SIG-M5 treated with dmso at 0.1 percent for 504 hours (cell line): ENCODE measurements at regions not wholly inside any gene's neighbourhood (a gene's known extent, or its start where the extent isn't known, plus 50 kb on each side); places are given as distances from the start of the nearest gene placed in this dataset.
A peak's percentile ranks its signal among the peaks of the same experiment; 100 is the strongest.
"Not testable (repeated sequence)": the region's sequence is repeated elsewhere in the genome, so short reads cannot be mapped to it uniquely, and the experiment has no call there.

Source experiments
- DNase-seq: peaks from one replicate; lab custom pipeline; 2025; ENCODE audit not compliant: unreplicated experiment; lab: John Stamatoyannopoulos, UW

- DNase-seq, result no peak
These were observed 608.9 kb upstream of the LCORL start for GRCh38 chr4:18630218-18631110.

DNA sequence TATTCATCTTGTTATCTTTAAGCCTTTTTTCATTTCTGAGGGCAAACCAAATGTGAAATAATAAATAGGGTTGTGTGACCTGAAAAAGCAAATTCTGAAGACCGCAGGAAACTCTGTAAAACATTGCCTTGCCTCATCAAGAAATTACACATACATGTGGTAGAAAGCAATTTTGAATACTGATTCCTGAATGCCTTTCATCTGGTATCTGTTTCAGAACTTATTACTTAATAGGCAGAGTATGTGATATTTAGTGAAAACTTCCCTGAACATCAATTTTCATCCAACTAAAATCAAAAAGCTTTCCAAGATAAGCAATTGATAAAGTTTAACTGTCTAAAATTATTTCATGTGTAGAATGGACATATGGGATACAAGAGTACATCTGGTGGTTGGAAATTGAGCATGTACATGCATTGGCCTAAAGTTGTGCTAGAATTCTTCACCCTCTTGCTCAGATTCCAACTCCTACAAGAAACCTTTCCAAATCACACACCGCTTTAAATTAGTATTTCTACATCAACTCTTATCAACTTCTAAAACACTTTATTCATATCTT is 606.0 kb upstream of the LCORL start:
- DNase-seq, result no peak

DNA sequence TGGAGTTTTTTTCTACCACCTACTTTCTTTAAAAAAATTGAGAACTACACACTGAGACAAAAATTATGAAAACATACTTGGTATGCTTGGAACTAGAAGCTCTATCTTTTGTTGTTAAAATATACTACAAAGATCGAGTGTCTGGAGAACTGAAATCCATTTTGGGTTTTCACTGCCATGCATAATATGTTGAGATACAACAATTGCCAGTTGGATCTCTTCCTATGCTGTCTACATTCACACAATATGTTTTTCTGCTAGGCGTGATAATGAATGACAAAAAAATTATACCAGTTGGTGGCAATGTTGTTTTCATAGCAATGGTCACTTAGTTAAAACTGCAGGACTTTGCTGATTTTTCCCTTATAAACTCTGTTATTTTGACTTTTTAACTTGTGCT is 605.4 kb upstream of the LCORL start:
- DNase-seq, result no peak

DNA sequence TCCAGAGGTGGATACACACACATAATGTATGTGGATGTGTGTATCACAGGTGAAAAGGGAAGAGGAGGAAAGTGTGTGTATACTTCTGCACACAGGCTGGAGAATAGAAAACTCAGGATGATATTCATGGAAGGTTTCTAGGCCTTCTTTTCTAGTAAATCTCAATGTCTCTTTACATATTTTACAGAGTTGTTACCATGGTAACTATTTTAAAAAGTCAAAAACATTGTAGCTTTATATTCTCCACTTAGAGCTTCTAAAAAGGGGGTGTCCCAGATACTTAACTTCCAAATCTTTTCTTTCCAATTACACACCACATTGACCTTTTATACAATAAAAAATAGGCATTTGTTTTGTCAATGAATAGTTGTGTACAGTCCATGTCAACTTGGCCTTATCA is 604.8 kb upstream of the LCORL start:
- DNase-seq, result no peak

DNA sequence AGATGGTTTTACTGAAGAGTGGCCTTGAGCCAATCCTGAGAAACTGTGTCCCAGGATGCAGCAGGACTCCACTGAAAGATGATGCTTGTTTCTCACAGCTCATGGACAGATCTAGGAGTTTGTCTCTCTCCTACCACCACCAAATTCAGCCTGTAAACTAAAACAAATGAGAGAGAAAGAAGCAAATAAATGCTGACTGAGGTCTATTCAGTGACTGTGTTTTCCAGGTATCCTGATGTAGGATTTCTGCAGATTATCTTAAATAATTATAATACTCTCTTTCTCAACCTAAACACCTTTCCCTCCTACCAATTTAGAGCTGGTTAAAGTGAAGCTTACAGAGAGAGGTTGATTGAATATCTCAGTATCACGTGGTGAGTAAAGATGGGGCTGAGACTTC is 599.6 kb upstream of the LCORL start:
- DNase-seq, result no peak

- DNase-seq, result no peak
These were observed 595.2 kb upstream of the LCORL start for GRCh38 chr4:18616720-18617119.

- DNase-seq, result no peak
These were observed 589.5 kb upstream of the LCORL start for GRCh38 chr4:18611026-18611425.

- DNase-seq, result no peak
These were observed 587.5 kb upstream of the LCORL start for GRCh38 chr4:18608908-18609533.

DNA sequence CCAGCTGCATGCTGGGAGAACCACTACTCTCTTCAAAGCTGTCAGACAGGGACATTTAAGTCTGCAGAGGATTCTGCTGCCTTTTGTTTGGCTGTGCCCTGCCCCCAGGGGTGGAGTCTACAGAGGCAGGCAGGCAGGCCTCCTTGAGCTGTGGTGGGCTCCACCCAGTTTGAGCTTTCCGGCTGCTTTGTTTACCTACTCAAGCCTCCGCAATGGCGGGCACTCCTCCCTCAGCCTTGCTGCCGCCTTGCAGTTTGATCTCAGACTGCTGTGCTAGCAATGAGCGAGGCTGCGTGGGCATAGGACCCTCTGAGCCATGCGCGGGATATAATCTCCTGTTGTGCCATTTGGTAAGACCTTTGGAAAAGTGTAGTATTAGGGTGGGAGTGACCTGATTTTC is 581.1 kb upstream of the LCORL start:
- DNase-seq, result not testable (repeated sequence)

DNA sequence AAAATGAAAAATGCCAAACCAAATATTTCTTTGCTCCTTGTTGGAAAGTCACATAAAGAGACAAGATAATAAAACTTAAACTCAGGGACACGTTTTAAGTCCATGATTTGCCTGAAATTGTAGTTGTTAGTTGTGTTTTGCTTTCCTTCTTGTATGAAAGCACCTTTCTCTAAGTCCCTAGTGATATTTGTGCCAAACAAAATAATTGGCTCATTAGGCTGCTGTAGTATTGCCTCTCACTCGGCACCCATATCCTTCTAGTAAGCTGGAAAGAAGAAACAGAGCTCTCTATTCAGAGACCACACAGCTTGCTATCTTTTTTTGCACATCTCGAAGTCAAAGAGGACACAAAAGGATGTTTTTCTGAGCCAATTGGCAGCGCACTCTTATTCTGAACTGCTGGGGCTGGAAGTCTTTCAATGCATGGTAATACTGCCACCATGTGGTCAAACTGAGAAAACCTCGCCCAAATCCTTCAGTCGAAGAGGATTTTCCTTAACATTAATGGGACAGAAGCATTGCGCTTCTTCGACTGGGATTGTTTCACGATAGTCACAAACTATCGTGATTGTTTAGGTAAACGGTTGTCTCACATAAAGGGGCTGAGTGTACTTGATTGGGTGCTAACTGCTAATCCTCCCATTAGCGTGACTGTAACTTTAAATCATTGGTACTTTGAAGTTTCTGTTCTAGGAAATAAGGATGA is 571.9 kb upstream of the LCORL start:
- DNase-seq, result peak; percentile 46

DNA sequence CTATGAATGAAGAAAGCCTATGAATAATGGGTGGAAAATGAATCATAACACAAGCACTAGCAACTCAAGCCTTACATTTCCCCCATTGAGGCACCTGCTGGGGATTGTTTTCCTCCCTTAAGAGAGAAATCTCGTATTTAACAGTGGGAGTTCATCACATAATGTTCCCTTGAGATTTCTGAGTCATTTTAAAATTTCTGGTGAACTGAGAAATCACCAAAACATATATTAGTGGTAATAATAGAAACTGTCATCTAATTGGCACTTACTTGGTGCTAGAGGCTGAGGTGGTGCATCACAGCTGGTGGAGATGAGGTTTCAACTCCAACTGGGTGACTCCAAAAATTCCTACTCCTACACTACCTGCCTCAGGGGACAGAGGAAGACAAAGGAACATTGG is 561.3 kb upstream of the LCORL start:
- no peak for DNase-seq

DNA sequence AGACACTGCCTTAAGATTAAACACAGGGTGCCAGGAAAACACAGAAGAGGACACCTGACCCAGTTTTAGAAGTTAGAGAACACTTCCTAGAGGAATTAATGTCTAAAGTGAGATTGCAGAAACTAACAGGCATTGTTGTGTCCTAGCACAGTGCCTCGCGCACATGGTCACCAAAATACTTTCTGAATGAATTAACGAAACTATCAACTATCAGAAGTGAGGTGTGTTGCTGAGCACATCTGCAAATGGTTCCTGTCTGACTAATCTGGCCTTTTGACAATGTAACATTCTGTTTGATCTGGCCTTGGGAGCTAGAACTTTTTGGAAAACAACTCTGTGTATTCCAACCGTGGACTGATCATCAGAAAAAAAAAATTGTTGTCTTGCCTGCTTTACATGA is 556.8 kb upstream of the LCORL start:
- no peak for DNase-seq

GRCh38 chr4:18572481-18572880 is 550.9 kb upstream of the LCORL start:
- DNase-seq, result no peak

DNA sequence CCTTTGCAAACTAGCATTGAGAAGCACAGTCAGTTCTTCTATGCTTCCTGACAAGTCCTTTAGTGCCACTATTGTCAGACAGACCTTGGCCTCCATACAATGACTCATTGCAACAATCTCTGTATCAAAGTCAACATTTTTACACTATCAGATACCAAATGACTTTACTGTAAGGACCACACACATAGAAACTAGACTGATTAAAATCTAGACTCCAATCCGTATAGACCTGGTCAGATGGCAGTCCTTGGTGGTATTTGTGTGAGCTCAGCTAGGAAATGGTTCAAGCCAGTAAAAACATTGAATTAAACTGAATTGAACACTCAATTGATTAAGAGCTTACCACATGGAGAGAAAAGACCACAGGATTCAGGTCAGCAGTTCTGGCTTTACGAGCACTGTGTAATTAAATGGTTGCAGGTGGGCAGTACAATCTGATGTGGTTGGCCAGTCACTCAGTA is 549.8 kb upstream of the LCORL start:
- no peak for DNase-seq

- no peak for DNase-seq
These were observed 548.8 kb upstream of the LCORL start for GRCh38 chr4:18570370-18570769.

GRCh38 chr4:18568600-18568999 is 547.0 kb upstream of the LCORL start:
- DNase-seq, result no peak

GRCh38 chr4:18566970-18567799 is 545.6 kb upstream of the LCORL start:
- no peak for DNase-seq

- no peak for DNase-seq
These were observed 537.9 kb upstream of the LCORL start for GRCh38 chr4:18559492-18559891.

DNA sequence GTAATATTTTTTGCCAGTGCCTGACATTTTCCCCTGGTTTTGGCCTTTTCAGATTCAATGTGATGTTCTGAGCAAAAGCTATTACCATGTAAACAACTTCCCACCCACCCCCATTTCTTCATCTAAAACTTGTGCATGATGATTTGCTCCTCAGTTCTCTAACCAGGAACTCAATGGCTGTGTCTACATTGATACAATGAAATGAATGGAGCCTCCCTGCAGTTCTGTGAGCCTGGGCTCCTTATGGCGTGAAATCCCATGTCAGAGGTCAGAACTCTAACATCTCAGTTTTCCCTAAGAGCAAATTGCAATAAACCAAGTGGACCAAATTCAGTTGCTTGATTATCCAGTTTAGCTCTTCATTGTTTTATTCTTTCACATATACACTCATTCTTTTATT is 534.8 kb upstream of the LCORL start:
- no peak for DNase-seq

DNA sequence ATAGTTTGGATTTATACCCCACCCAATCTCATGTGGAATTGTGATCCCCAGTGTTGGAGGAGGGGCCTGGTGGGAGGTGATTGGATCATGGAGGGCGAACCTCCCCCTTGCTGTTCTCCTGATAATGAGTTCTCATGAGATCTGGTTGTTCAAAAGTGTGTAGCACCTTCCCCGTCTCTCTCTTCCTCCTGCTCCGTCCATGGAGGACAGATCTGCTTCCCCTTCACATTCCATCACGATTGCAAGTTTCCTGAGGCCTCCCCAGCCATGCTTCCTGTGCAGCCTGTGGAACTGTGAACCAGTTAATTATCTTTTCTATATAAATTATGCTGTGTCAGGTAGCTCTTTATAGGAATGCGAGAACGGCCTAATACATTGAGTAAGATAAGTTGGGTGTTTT is 518.8 kb upstream of the LCORL start:
- DNase-seq, result no peak

GRCh38 chr4:18538121-18538520 is 516.6 kb upstream of the LCORL start:
- no peak for DNase-seq
